T-helper 2 cell (primary cell): ENCODE measurements at regions not wholly inside any gene's neighbourhood (a gene's known extent, or its start where the extent isn't known, plus 50 kb on each side); places are given as distances from the start of the nearest gene placed in this dataset.
"Not testable (repeated sequence)": the region's sequence is repeated elsewhere in the genome, so short reads cannot be mapped to it uniquely, and the experiment has no call there.

ENCODE experiments used
- DNase-seq, 5 experiments: peaks; one replicate each; pipeline versions ENCODE4 v3.0.0 to v3.0.0-alpha.2; 2012 to 2022

- DNase-seq: no peak
Measured at GRCh38 chr20:53769041-53769440, 175.4 kb upstream of the ZNF217 start.

GRCh38 chr20:53768329-53768728, 174.7 kb upstream of the ZNF217 start:
- DNase-seq: no peak

- DNase-seq: peak in 1 of 5 experiments; percentile 41
Measured at GRCh38 chr20:53767206-53767930, 173.7 kb upstream of the ZNF217 start.

GRCh38 chr20:53764415-53764800, 170.8 kb upstream of the ZNF217 start:
- no peak for DNase-seq

- DNase-seq: no peak
Measured at GRCh38 chr20:53763707-53764414, 170.2 kb upstream of the ZNF217 start.

- not testable (repeated sequence) for DNase-seq
Measured at GRCh38 chr20:53762423-53762798, 168.8 kb upstream of the ZNF217 start.

- DNase-seq: no peak
Measured at GRCh38 chr20:53760025-53760441, 166.4 kb upstream of the ZNF217 start.

GRCh38 chr20:53757472-53757913, 163.9 kb upstream of the ZNF217 start:
- DNase-seq: no peak

GRCh38 chr20:53755733-53756531, 162.3 kb upstream of the ZNF217 start:
- no peak for DNase-seq

- no peak for DNase-seq
Measured at GRCh38 chr20:53753880-53754459, 160.3 kb upstream of the ZNF217 start.

- no peak for DNase-seq
Measured at GRCh38 chr20:53752971-53753879, 159.6 kb upstream of the ZNF217 start.

GRCh38 chr20:53752583-53752970, 158.9 kb upstream of the ZNF217 start:
- DNase-seq: no peak

GRCh38 chr20:53751620-53752318, 158.1 kb upstream of the ZNF217 start:
- peak in 1 of 5 experiments; percentile 75 for DNase-seq

GRCh38 chr20:53750827-53751619, 157.4 kb upstream of the ZNF217 start:
- DNase-seq: peak in 2 of 5 experiments; percentile 38 to 87

GRCh38 chr20:53749499-53749898, 155.9 kb upstream of the ZNF217 start:
- no peak for DNase-seq

GRCh38 chr20:53748821-53749421, 155.3 kb upstream of the ZNF217 start:
- DNase-seq: peak in 1 of 5 experiments; percentile 84

GRCh38 chr20:53748176-53748575, 154.5 kb upstream of the ZNF217 start:
- no peak for DNase-seq

- DNase-seq: no peak
Measured at GRCh38 chr20:53743607-53744260, 150.1 kb upstream of the ZNF217 start.

- DNase-seq: no peak
Measured at GRCh38 chr20:53742685-53743081, 149.0 kb upstream of the ZNF217 start.

- no peak for DNase-seq
Measured at GRCh38 chr20:53741726-53742028, 148.0 kb upstream of the ZNF217 start.
